ENCODE measurements at regions not wholly inside any gene's neighbourhood (a gene's known extent, or its start where the extent isn't known, plus 50 kb on each side); places are given as distances from the start of the nearest gene placed in this dataset.

DNA sequence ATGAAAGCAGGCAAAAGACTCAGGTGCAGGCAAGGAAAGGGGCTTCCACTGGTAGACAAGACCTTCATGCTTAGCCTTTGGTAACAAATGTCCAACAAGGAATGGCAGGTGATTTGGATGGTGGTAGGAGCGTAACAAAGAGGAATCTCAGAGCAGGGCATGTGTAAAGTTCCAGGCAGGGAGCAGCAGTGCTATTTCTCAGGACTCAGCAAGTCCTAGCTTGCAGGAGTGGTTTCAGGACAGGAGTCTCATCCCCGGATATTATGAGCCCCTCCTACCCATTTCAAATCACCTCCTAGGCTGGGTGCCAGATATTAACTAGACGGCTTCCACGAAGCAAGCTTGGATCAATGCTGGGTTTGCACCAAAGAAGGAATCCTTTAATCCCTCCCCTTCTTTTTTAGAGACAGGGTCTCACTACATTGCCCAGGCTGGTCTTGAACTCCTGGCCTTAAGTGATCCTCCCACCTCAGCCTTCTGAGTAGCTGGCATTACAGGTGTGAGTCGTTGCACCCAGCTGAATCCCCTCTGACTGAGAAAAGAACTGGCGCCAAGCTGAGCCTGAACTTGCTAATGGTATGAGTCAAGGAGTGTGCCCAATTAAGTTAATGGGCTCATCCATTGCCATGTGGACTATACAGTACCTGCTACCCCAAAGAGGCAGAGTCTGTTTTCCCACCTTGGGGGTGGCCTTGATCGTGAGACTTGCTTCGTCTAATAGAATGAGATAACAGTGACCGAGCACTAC, 190.3 kb downstream of the ARL4C start:
- DNase-seq (ENCODE audit: low read depth): no peak

DNA sequence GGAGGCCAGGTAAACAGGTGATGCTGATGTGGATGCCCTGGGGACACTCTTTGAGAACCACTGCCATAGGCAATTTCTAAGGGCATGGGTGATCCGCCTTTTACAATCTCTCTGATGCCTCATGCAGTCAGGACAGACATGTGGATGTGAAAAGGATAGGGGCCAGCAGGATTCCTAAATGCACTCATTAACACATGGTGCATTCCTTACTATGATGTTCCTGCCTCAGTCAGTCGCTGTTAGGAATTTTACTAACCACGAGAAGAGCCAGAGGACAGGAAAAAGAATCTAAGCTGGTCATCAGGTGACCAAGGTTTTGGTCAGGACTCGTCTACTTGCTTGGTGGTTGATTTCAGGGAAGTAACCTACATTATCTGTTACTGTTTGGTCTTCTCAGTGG, 191.0 kb downstream of the ARL4C start:
- DNase-seq (ENCODE audit: low read depth): no peak

DNA sequence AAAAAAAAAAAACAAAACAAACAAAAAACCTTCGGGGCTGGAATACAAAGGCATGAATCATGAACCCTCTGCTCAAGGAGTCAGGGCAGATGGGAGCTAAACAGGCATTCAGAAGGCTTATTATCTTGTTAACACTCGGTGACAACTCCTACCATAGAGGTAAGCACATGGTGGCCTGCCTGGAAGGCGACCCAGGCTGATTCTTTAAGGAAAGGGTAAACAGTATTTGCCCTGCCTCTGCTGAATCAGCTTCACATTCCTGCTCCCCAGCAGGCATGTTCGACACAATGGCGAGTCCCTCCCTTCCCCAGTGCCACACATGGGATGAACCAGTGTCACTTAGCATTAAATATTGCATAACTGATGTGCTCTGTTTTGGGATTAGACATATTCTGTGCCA, 191.9 kb downstream of the ARL4C start:
- DNase-seq (ENCODE audit: low read depth): no peak

DNA sequence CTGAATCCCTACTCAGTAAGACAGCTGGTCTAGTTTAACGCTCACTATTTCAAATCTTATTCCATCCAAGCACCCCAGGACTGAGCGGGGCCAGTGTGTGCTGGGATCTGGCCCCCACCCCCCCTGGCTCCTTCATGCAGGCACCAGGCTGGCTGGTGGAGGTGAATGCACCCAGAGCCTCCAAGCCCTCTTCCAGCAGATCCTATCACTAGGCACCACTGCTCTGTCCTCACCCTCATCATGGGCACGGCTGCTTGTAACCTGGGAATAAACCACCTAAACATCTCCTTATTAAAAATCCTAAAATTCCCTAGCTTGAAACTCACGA, 194.3 kb downstream of the ARL4C start:
- no peak for DNase-seq (ENCODE audit: low read depth)

DNA sequence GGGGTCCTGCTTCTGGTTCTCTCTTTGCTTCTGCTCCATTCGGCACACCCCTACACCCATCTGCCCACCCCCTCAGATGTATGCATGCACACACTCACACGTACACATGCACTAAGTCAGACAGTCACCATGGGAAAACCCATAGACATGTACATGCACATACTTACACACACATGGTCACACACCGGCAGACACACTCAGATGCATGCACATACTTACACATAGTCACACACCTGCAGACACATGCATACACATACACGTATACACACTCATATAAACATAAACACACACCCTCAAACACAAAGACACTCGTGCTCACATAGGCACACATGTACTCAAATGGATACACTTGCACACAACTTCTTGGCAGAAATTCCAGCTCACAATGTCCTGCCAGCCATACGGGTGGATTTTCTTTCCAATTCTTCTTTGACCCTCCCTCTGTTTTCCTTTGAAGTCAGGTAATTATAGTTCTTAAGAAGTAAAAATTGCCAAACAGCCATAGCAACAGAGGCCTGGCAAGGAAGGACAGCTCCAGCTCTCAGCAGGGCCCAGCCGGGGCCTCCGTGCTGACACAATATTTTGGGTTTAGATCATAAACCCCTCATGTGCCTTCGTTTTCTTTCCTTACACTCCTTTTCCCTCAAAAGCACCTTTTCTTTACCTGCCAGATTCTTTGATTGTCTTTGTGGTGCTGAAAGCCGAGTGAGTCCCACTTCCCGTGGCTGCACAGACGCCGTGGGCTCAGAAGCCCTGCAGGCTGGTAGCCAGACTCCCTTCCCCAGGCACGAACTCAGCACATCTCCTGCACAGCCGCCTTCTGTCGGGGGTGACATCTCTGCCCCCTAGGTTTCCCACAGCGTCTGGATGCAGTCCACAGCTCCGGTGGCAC, 195.7 kb downstream of the ARL4C start:
- DNase-seq (ENCODE audit: low read depth): no peak

DNA sequence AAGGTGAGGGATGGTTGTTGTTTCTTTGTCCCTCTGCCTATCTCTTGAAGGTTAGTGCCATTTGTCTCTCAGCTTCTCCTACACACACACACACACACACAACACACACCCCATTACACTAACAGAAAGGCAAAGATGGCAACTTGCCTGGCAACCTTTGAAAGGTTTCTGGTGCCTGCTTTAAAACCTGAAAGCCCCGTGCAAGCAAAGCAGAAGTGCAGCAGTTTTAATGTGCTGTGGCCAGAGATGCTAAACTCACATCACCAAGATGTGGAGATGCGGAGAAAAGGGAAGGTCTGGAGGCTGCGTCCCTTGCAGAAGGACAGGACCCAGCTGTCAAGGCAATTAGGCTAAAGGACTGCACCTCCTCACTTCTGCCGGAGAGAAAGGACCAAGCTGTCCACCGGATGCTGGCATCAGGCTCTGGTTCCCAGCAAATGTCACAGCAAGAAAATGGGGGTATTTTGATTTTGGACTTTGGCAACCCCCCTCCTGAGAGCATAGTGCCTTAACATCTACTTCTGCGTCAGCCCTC, 196.4 kb downstream of the ARL4C start:
- no peak for DNase-seq (ENCODE audit: low read depth)

DNA sequence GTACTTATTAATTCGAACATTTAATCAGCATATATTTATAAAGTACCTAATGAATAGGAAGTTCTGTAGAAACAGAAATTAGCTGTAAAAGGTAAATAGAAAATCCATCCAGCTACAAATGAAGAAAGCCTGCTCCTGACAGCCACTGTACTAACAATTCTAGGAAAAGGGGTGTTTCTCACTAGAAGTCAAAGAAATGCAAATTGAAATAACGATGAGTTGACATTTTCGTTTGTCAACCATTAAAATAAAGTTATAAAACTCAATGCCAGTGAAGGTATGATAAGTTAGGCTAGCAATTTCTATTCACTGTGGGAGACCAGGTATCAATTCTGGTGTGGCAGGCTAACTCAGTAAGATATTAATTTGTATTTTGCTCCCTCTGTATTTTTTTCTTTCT, 198.0 kb downstream of the ARL4C start:
- DNase-seq (ENCODE audit: low read depth): no peak

DNA sequence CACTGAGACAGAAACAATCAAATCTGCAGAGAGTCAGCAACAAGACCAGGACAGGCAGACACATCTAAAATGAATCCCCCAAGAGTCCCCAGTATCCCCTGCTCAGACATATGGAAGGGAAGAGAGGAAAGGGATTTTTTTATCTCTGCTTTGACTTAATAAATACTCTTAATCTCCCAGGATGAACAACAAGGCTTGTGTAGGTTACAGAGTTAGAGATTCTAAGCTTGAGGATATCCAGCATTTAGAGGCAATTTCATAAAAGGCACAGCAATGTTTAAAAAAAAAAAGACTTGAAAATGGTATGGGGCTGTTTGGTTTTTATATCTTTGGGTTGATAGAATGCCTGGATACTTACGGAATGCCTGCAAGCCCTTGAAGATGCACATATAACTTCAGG, 199.9 kb downstream of the ARL4C start:
- DNase-seq (ENCODE audit: low read depth): no peak

DNA sequence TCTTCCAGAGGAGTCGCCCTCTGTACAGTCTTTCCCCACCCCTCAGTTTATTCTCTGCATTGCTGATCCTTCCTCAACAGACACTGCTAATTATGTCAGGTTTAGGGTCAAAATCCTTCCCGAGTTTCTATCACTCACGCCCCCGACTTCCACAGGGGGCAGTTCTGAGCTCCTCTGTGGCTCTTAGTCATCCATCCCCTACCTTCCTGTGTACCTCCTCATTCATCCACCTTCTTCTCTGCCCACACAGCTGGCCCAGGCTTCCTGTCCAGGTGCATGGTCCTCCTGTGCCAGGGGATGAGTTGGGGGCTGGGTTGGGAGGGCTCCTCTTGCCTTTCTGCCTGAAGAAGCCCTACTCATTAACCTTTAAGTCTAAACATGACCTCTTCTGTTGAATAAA, 202.9 kb downstream of the ARL4C start:
- DNase-seq (ENCODE audit: low read depth): no peak

DNA sequence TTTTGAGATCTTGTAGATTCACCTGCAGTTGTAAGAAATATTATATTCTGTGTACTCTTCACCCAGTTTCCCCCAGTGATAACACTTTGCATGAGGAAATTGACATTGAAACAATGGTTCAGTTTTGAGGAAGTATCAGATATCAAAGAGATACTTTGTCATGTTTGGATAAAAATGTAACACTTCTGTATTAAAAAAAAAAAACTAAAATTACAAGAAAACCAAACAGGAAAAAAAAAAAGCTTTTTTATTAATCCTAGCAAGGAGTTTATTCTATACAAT, 204.0 kb downstream of the ARL4C start:
- DNase-seq (ENCODE audit: low read depth): no peak

DNA sequence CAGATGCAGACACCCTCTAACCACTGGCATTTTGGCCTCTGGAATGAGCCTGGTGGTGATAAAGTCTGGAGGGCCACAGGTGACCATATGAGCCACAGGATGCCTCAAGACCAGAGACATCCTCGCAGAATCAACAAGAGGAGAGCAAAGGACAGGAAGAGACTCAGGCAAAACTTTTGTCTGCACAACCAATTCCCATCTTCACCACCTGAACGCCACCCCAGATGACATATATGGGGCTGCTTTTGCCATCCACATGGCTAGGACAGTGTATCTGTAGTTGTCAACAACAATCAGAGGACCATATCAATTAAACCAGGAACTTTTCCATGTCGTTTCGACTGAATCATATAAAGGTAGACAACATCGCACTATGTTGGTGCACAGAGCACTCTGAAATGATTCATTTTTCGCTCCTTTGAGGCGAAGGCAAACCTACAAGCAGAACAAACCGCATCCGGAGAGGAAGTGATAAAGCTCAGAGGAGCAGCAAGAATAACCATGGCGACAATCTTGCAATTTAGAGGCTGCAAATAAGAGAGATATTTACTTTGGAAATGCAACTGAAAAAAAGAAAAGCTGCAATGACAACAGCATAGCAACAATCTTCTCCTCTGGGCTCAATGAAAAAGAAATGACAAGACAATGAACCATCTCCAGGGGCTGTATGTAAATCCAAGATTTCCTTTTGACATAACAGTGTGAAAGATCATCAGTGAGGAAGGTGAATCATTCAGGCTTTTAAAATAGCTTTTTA, 204.5 kb downstream of the ARL4C start:
- DNase-seq (ENCODE audit: low read depth): peak; percentile 33

DNA sequence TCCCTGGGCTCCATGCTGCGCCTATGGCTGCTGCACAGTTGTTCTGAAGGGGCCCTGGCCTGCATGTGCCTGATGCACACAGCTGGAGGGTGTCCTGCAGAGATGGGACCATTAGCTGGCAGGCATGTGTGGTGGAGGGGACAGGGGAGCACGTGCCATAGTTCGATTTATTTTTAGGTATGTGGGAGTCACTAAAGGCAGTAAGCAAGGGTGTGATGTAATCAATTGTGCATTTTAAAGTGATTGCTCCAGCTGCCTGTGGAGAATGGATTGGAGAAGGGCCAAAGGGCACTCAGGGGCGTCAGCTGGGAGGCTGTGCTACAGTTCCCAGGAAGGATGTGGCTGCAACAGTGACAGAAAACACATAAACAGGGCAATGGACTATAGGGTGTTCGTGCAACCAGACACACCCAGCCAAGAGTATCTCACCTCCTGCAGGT, 205.1 kb downstream of the ARL4C start:
- no peak for DNase-seq (ENCODE audit: low read depth)

DNA sequence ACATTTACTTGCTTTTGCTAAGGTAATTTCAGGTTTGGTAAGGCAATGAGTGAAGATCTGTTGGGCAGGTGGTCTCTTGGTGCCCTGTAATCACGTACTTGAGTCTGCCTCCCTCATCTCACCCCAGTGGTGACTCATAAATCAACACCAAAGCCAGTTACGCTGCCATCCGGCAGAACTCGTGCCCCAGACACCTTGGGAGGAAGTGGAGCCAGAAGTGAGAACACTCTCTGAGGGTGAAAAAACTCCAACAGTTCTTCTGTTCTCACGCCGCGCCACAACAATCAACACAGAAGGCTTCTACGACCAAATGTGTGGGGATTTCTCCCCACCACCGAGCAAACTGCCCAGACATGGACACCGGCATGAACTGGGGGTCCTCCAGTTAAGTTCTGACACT, 206.2 kb downstream of the ARL4C start:
- DNase-seq (ENCODE audit: low read depth): peak; percentile 62

DNA sequence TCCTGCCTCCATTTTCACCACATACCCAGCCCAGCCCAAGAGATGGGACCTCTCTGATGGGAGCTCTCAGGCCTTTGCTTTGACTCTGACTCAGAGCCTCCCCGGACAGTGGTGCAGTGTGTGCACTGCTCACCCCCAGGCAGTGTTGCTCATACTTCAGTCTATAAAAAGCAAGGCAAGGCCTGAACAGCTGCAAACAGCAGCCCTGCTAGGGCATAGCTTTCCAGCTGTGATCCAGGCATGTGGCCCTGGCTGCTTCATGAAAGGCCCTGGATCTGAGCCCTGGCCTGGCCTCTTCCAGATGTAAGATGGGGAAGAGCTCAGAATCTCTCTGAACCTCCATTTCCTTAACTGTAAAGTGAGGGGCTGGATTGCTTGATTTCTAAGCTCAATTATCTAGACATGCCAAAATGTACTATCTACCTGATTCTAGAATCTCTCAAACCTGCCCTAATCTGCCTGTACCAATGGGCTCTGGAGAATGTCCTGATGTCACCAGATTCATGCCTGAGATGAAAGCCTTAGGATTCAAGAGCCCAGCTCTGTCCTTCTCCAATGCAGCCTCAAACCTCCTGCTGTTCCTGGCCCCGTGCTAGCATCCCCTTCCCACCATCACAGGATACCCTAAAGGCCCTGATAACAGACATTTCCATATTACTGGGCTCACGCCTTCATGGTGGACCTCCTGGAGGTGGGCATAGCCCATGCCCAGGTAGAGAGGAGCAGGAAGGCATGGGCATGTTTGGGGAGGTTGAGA, 206.9 kb downstream of the ARL4C start:
- DNase-seq (ENCODE audit: low read depth): no peak

DNA sequence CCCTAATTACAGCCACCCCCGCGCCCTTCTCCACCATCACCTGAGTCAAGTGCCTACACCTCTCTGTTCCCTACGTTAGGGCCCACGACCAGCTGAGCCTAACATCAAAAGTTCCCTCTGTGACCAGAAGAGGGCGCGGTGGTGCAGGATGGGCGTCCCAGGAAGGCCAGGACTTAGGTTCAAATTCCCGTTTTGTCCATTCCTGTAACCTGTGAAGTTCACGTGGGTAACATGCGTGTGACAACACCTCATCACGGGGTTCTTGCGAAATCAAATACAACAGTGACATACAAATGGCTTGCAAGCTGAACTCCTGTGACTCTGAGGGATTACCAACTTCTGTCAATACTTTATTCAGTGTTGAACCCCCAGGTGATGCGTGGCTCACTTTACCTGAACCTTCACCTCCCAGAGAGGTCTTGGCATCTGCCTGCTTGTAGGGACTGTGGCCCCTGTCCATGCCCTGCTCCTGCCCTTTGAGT, 207.9 kb downstream of the ARL4C start:
- peak; percentile 38 for DNase-seq (ENCODE audit: low read depth)

DNA sequence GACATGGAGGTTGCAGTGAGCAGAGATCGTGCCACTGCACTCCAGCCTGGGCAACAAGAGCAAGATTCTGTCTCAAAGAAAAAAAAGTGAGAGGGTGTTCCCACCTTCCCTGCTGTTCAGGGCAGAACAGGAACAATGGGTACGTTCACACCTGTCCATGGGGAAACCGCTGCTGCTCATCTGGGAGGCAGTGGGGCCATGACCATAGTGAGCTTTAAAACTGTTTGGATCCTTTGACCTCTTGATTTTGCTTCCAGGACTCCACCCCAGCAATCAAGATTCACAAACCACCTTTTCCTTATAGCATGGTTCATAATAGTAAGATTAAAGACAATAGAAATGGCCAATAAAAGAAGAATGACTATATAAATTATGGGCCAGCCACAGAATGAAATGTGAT, 209.2 kb downstream of the ARL4C start:
- no peak for DNase-seq (ENCODE audit: low read depth)

DNA sequence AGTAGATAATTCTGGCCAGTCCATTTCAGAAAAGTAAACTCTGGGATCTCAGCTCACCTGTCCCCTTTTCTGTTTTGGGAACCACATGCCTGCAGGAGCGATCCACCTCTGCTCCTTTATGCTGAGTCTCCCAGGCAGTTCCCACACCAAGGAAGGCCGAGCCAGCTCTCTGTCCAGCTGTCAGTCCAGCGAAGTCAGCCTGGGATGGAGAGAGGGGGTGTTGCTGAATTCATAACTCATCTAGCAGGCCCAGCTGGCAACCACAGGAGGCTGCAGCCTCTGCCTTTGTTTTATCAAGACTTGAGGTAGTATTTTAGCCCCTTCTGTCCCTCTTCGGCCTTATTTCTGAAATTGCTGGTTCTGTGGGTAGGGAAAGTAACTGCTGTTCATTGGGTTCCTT, 209.9 kb downstream of the ARL4C start:
- DNase-seq (ENCODE audit: low read depth): no peak

DNA sequence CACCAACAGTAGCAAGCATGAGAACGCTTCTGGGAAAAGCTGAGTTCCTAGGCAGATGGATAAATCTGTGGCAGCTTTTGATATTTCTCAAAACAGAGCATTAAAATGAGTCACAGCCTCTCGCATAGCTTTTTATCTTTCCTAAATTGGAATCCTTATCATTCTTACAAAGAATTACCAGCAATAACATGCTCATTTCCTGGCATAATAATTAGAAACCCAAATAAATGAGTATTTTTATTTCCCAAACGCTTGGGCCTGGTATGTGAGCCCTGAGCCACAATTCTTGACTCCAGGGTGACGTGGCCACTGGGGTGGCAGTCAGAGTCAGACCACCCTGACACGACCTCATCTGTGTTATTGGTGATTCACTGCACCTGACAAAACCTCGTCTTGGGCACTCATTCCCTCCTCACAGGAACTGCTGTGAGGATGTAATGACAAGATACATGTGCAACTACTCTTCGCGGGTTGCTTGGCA, 210.7 kb downstream of the ARL4C start:
- no peak for DNase-seq (ENCODE audit: low read depth)

DNA sequence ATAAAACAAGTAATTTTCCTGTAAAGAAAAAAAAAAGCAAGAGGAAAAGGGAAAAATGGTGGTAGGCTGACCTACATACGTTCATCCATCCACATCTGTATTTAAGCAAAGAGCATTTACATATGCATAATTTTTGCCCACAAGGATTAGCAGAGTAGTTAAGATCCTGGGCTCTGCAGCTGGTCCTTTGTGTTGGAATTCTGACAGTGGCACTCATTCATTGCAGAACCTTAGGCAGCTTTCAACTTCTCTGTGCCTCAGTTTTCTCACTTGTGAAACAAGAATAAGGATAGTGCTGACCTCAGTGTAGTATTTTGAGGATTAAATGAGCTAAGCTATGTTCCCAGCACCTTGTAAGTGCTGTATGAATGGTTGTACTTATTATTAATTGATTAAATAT, 211.3 kb downstream of the ARL4C start:
- DNase-seq (ENCODE audit: low read depth): no peak

DNA sequence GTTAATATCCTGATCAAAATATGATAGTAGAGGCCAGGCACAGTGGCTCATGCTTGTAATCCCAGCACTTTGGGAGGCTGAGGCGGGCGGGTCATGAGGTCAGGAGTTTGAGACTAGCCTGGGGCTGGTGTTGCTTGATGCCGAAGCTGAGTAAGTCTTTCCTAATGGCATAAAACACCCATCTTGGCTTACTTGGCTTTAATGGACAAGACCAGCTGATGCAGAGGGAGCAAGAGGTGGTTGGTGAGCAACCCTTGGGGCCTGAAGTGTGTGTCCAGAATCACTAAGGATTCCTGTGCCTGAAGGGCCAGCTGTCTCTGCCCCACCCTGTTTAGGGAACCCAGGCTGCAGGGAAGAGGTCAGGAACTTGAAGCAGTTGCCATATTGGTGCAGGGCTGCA, 217.2 kb downstream of the ARL4C start:
- DNase-seq (ENCODE audit: low read depth): no peak

DNA sequence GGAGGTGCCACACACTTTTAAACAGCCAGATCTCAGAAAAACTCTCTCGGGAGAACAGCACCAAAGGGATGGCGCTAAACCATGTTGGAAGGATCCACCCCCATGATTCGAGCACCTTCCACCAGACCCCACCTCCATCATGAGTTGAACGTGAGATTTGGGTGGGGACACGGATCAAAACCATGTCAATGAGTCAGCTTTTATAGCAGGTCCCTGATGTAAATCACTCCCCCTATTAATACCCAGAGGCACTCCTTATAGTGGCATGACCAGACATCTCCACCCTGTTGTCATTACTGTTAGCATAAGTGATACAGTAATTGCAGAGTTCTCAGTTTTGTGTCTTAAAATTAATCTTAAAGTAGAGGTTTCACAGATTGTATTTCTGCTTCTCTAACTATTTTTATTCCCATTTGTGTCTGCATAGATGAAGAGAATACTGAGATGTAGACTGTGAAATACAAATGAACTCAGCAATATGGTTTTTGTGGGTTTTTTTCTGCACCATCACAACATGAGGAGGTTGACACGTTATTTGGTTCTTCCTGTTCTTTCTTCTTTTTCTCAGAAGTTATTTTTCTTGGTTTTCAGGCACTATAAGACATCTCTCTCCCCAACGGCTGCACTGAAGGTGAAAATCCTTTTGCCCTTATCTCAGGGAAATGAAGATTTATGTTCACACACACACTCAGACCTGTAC, 218.2 kb downstream of the ARL4C start:
- no peak for DNase-seq (ENCODE audit: low read depth)

Data from stimulated activated CD8-positive, alpha-beta memory T cell treated with anti-CD3 and anti-CD28 coated beads, Interleukin-4, amount 100 ng/mL, for 24 hours (primary cell).